RWPE1 (cell line): ENCODE measurements at regions not wholly inside any gene's neighbourhood (a gene's known extent, or its start where the extent isn't known, plus 50 kb on each side); places are given as distances from the start of the nearest gene placed in this dataset.

ENCODE experiments used
- CTCF ChIA-PET: fragments of 350-600 bp; sonication (Branson Sonifier 250); formaldehyde crosslinking; extraction: SDS; loops from one replicate; lab custom pipeline; 2021; lab: Yijun Ruan, JAX
- POLR2A ChIA-PET: fragments of 400-600 bp; formaldehyde crosslinking; extraction: SDS; loops from one replicate; lab custom pipeline; 2020; ENCODE audit warnings: antibody characterized with exemption; ENCODE audit not compliant: low non-redundant PET; lab: Yijun Ruan, JAX
- DNase-seq: peaks from one replicate; pipeline ENCODE4 v3.0.0; 2012; ENCODE audit warnings: low spot score
- H3K27ac ChIP-seq: fragments of 450-650 bp; 2 replicates; pipeline ENCODE4 v1.5.1; 2017
- CTCF ChIP-seq: fragments of 450-650 bp; conservative IDR thresholded peaks from 2 replicates; pipeline ENCODE4 v1.5.1; 2017; ENCODE audit warnings: low read depth, mild to moderate bottlenecking

GRCh38 chr10:20515654-20516053 lies 381.5 kb downstream of the NEBL start:
- no peak overlapping the region for H3K27ac ChIP-seq
- DNase-seq: no peak
- ChIA-PET CTCF (no interaction called here), POLR2A (no interaction called here)
- TF ChIP-seq CTCF: no peak

- POLR2A ChIA-PET: no interaction called here
- CTCF ChIA-PET: no interaction called here
- TF ChIP-seq CTCF: no peak
- H3K27ac ChIP-seq: no peak overlapping the region
- no peak for DNase-seq
These were observed 384.5 kb downstream of the NEBL start for GRCh38 chr10:20512631-20513030.

- ChIA-PET POLR2A (no interaction called here), CTCF (no interaction called here)
- TF ChIP-seq CTCF: no peak
- no peak overlapping the region for H3K27ac ChIP-seq
- DNase-seq: no peak
These were observed 388.2 kb downstream of the NEBL start for GRCh38 chr10:20508921-20509320.

GRCh38 chr10:20502903-20503585 lies 394.1 kb downstream of the NEBL start:
- H3K27ac ChIP-seq: no peak overlapping the region
- no peak for DNase-seq
- POLR2A ChIA-PET: no interaction called here
- CTCF ChIA-PET: interaction anchor here (0.6 kb wide), 1 partner anchor 15 kb away, joined by 3 read pairs; no protein-coding TSS in a partner anchor
- TF ChIP-seq CTCF: no peak

GRCh38 chr10:20494474-20494873 lies 402.6 kb downstream of the NEBL start:
- ChIA-PET POLR2A (no interaction called here), CTCF (no interaction called here)
- no peak overlapping the region for H3K27ac ChIP-seq
- no peak for TF ChIP-seq CTCF
- DNase-seq: no peak

GRCh38 chr10:20492447-20492846 lies 404.7 kb downstream of the NEBL start:
- no peak for TF ChIP-seq CTCF
- no peak overlapping the region for H3K27ac ChIP-seq
- CTCF ChIA-PET: no interaction called here
- POLR2A ChIA-PET: no interaction called here
- DNase-seq: no peak
